ENCODE measurements at regions not wholly inside any gene's neighbourhood (a gene's known extent, or its start where the extent isn't known, plus 50 kb on each side); places are given as distances from the start of the nearest gene placed in this dataset.

DNA sequence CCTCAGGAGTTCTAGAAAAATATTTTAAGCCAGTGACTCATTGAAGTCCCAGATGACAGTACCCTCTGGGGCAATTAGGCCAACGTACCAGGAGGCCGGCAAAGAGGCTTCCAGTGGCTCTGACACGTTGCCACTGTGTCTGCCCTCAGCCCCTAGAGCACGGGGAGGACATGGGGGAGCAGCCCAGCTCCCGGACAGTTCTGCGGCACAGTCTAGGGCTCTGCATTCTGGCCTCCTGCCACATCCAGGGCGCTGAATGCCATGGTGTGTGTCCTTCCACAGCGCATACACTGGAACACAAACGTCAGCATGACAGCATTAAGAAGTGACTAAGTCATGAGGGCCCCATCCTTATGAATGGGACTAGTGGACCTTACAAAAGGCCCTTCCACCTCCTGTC is 156.2 kb downstream of the RNASET2 start:
- H3K4me2 ChIP-seq (ENCODE audit: low read length, poor library complexity, severe bottlenecking), result no peak overlapping the region
- 79% methylated on average over 9 of the region's 9 CpGs for WGBS
- no peaks in the 10 kb centered on the region for H3K79me1 ChIP-seq (replicated peaks; ENCODE audit: low read length, poor library complexity, severe bottlenecking)
- H2AK5ac ChIP-seq (ENCODE audit: low read length, severe bottlenecking), result no peak overlapping the region
- H4K91ac ChIP-seq (ENCODE audit: low read length), result no peak overlapping the region
- no peak overlapping the region for H3K27ac ChIP-seq (ENCODE audit: low read length, poor library complexity, severe bottlenecking)
- no peak overlapping the region for H2BK15ac ChIP-seq (ENCODE audit: low read depth, poor library complexity, severe bottlenecking)
- no peak overlapping the region for H3K14ac ChIP-seq (ENCODE audit: low read length in 2 of 2)
- no peak overlapping the region for H3K4me3 ChIP-seq (ENCODE audit: insufficient read depth in 1 of 2, low read depth in 1 of 2, low read length in 2 of 2)
- no peaks in the 10 kb centered on the region for H3K36me3 ChIP-seq (ENCODE audit: control insufficient read depth in 1 of 2, insufficient read depth in 2 of 2, low read depth in 1 of 2, low read length in 2 of 2)
- H3K9me3 ChIP-seq (ENCODE audit: control insufficient read depth, low read length), result peaks cover 6% of the 10 kb centered on the region
- no peak for DNase-seq
- peaks cover 1% of the 10 kb centered on the region for H3K4me1 ChIP-seq (ENCODE audit: control insufficient read depth, insufficient read depth, low read depth, low read length)
- H2BK120ac ChIP-seq (ENCODE audit: low read depth, low read length), result no peak overlapping the region
- H3K23ac ChIP-seq (ENCODE audit: low read length in 2 of 2), result no peak overlapping the region
- no peak overlapping the region for H2BK12ac ChIP-seq (ENCODE audit: low read length in 2 of 2)
- H3K18ac ChIP-seq (ENCODE audit: low read depth in 1 of 2, low read length in 2 of 2), result no peak overlapping the region
- no peak overlapping the region for H2AFZ ChIP-seq (ENCODE audit: low read depth, low read length)
- H3K4ac ChIP-seq (ENCODE audit: low read depth in 1 of 2, low read length in 2 of 2), result no peak overlapping the region
- H4K8ac ChIP-seq (ENCODE audit: low read length), result no peak overlapping the region
- peaks cover 0 to 9% of the 10 kb centered on the region in 2 experiments for H3K27me3 ChIP-seq (ENCODE audit: control insufficient read depth in 1 of 2, insufficient read depth in 1 of 2, low read length in 2 of 2)
- H3K9ac ChIP-seq (ENCODE audit: low read length), result no peak overlapping the region
- H2BK5ac ChIP-seq (ENCODE audit: low read depth, low read length, poor library complexity, severe bottlenecking), result no peak overlapping the region

- H2AK5ac ChIP-seq (ENCODE audit: low read length, severe bottlenecking), result no peak overlapping the region
- no peak overlapping the region for H3K9ac ChIP-seq (ENCODE audit: low read length)
- no peak overlapping the region for H2BK12ac ChIP-seq (ENCODE audit: low read length in 2 of 2)
- no peaks in the 10 kb centered on the region for H3K9me3 ChIP-seq (ENCODE audit: control insufficient read depth, low read length)
- no peaks in the 10 kb centered on the region for H3K36me3 ChIP-seq (ENCODE audit: control insufficient read depth in 1 of 2, insufficient read depth in 2 of 2, low read depth in 1 of 2, low read length in 2 of 2)
- H3K4me1 ChIP-seq (ENCODE audit: control insufficient read depth, insufficient read depth, low read depth, low read length), result peaks cover 1% of the 10 kb centered on the region
- H2BK15ac ChIP-seq (ENCODE audit: low read depth, poor library complexity, severe bottlenecking), result no peak overlapping the region
- no peak overlapping the region for H3K4ac ChIP-seq (ENCODE audit: low read depth in 1 of 2, low read length in 2 of 2)
- H3K4me3 ChIP-seq (ENCODE audit: insufficient read depth in 1 of 2, low read depth in 1 of 2, low read length in 2 of 2), result no peak overlapping the region
- WGBS, result 82% methylated on average over 6 of the region's 6 CpGs
- no peak for DNase-seq
- peaks cover 0 to 9% of the 10 kb centered on the region in 2 experiments for H3K27me3 ChIP-seq (ENCODE audit: control insufficient read depth in 1 of 2, insufficient read depth in 1 of 2, low read length in 2 of 2)
- H3K79me1 ChIP-seq (replicated peaks; ENCODE audit: low read length, poor library complexity, severe bottlenecking), result no peaks in the 10 kb centered on the region
- H2AFZ ChIP-seq (ENCODE audit: low read depth, low read length), result no peak overlapping the region
- no peak overlapping the region for H2BK5ac ChIP-seq (ENCODE audit: low read depth, low read length, poor library complexity, severe bottlenecking)
- H3K18ac ChIP-seq (ENCODE audit: low read depth in 1 of 2, low read length in 2 of 2), result no peak overlapping the region
- no peak overlapping the region for H2BK120ac ChIP-seq (ENCODE audit: low read depth, low read length)
- no peak overlapping the region for H3K23ac ChIP-seq (ENCODE audit: low read length in 2 of 2)
- H4K91ac ChIP-seq (ENCODE audit: low read length), result no peak overlapping the region
- H3K27ac ChIP-seq (ENCODE audit: low read length, poor library complexity, severe bottlenecking), result no peak overlapping the region
- no peak overlapping the region for H4K8ac ChIP-seq (ENCODE audit: low read length)
- H3K14ac ChIP-seq (ENCODE audit: low read length in 2 of 2), result no peak overlapping the region
- no peak overlapping the region for H3K4me2 ChIP-seq (ENCODE audit: low read length, poor library complexity, severe bottlenecking)
Observed at GRCh38 chr6:166798652-166799051, 157.7 kb downstream of the RNASET2 start.

DNA sequence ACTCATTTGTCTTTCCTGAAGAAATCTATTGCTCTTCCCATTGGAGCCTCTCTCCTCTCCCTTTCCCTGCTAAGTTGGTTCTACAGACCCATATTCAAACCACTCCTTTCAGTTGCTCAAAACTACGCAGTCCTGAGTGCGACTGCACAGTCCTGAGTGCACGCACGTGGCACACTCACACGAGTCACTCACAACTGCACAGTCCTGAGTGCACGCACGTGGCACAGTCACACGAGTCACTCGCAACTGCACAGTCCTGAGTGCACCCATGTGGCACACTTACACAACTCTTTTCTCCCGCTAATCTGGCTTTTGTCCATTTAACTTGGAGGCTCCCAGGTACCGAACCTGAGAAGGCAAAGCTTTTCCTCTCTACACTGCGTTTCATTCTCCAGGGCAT is 159.7 kb downstream of the RNASET2 start:
- Histone ChIP-seq H3K4ac (ENCODE audit: low read depth in 1 of 2, low read length in 2 of 2) (no peak overlapping the region), H3K36me3 (ENCODE audit: control insufficient read depth in 1 of 2, insufficient read depth in 2 of 2, low read depth in 1 of 2, low read length in 2 of 2) (no peaks in the 10 kb centered on the region), H3K4me1 (ENCODE audit: control insufficient read depth, insufficient read depth, low read depth, low read length) (peaks cover 1% of the 10 kb centered on the region), H3K14ac (ENCODE audit: low read length in 2 of 2) (no peak overlapping the region), H3K9ac (ENCODE audit: low read length) (no peak overlapping the region), H3K18ac (ENCODE audit: low read depth in 1 of 2, low read length in 2 of 2) (no peak overlapping the region), H3K4me2 (ENCODE audit: low read length, poor library complexity, severe bottlenecking) (no peak overlapping the region), H4K91ac (ENCODE audit: low read length) (no peak overlapping the region), H4K8ac (ENCODE audit: low read length) (no peak overlapping the region), H3K4me3 (ENCODE audit: insufficient read depth in 1 of 2, low read depth in 1 of 2, low read length in 2 of 2) (no peak overlapping the region), H2BK120ac (ENCODE audit: low read depth, low read length) (no peak overlapping the region), H2BK15ac (ENCODE audit: low read depth, poor library complexity, severe bottlenecking) (no peak overlapping the region), H2AFZ (ENCODE audit: low read depth, low read length) (no peak overlapping the region), H3K9me3 (ENCODE audit: control insufficient read depth, low read length) (no peaks in the 10 kb centered on the region), H3K27ac (ENCODE audit: low read length, poor library complexity, severe bottlenecking) (no peak overlapping the region), H3K27me3 (ENCODE audit: control insufficient read depth in 1 of 2, insufficient read depth in 1 of 2, low read length in 2 of 2) (peaks cover 0 to 9% of the 10 kb centered on the region in 2 experiments), H2BK5ac (ENCODE audit: low read depth, low read length, poor library complexity, severe bottlenecking) (no peak overlapping the region), H3K23ac (ENCODE audit: low read length in 2 of 2) (no peak overlapping the region), H2AK5ac (ENCODE audit: low read length, severe bottlenecking) (no peak overlapping the region), H2BK12ac (ENCODE audit: low read length in 2 of 2) (no peak overlapping the region), H3K79me1 (replicated peaks; ENCODE audit: low read length, poor library complexity, severe bottlenecking) (no peaks in the 10 kb centered on the region)
- WGBS, result 95% methylated on average over 12 of the region's 12 CpGs
- no peak for DNase-seq

GRCh38 chr6:166795879-166796278 is 160.5 kb downstream of the RNASET2 start:
- H4K91ac ChIP-seq (ENCODE audit: low read length), result no peak overlapping the region
- no peak overlapping the region for H3K9ac ChIP-seq (ENCODE audit: low read length)
- H3K4ac ChIP-seq (ENCODE audit: low read depth in 1 of 2, low read length in 2 of 2), result no peak overlapping the region
- H2BK120ac ChIP-seq (ENCODE audit: low read depth, low read length), result no peak overlapping the region
- no peak overlapping the region for H2BK5ac ChIP-seq (ENCODE audit: low read depth, low read length, poor library complexity, severe bottlenecking)
- H3K4me2 ChIP-seq (ENCODE audit: low read length, poor library complexity, severe bottlenecking), result no peak overlapping the region
- DNase-seq, result no peak
- H3K79me1 ChIP-seq (replicated peaks; ENCODE audit: low read length, poor library complexity, severe bottlenecking), result no peaks in the 10 kb centered on the region
- no peak overlapping the region for H3K27ac ChIP-seq (ENCODE audit: low read length, poor library complexity, severe bottlenecking)
- no peak overlapping the region for H3K14ac ChIP-seq (ENCODE audit: low read length in 2 of 2)
- H3K27me3 ChIP-seq (ENCODE audit: control insufficient read depth in 1 of 2, insufficient read depth in 1 of 2, low read length in 2 of 2), result peaks cover 0 to 9% of the 10 kb centered on the region in 2 experiments
- H3K36me3 ChIP-seq (ENCODE audit: control insufficient read depth in 1 of 2, insufficient read depth in 2 of 2, low read depth in 1 of 2, low read length in 2 of 2), result no peaks in the 10 kb centered on the region
- H3K18ac ChIP-seq (ENCODE audit: low read depth in 1 of 2, low read length in 2 of 2), result no peak overlapping the region
- no peak overlapping the region for H3K4me3 ChIP-seq (ENCODE audit: insufficient read depth in 1 of 2, low read depth in 1 of 2, low read length in 2 of 2)
- H4K8ac ChIP-seq (ENCODE audit: low read length), result no peak overlapping the region
- no peak overlapping the region for H2AK5ac ChIP-seq (ENCODE audit: low read length, severe bottlenecking)
- H2BK15ac ChIP-seq (ENCODE audit: low read depth, poor library complexity, severe bottlenecking), result no peak overlapping the region
- WGBS, result 43% methylated on average over 3 of the region's 3 CpGs
- no peak overlapping the region for H2BK12ac ChIP-seq (ENCODE audit: low read length in 2 of 2)
- H3K4me1 ChIP-seq (ENCODE audit: control insufficient read depth, insufficient read depth, low read depth, low read length), result peaks cover 1% of the 10 kb centered on the region
- no peaks in the 10 kb centered on the region for H3K9me3 ChIP-seq (ENCODE audit: control insufficient read depth, low read length)
- H3K23ac ChIP-seq (ENCODE audit: low read length in 2 of 2), result no peak overlapping the region
- H2AFZ ChIP-seq (ENCODE audit: low read depth, low read length), result no peak overlapping the region

All from mesenchymal stem cell (in vitro differentiated cells and primary cell).